Stimulated activated CD4-positive, alpha-beta T cell treated with anti-CD3 and anti-CD28 coated beads, Interleukin-15, amount 100 ng/mL, for 24 hours (primary cell): ENCODE measurements at regions not wholly inside any gene's neighbourhood (a gene's known extent, or its start where the extent isn't known, plus 50 kb on each side); places are given as distances from the start of the nearest gene placed in this dataset.
"Not testable (repeated sequence)": the region's sequence is repeated elsewhere in the genome, so short reads cannot be mapped to it uniquely, and the experiment has no call there.

Source experiments
- DNase-seq: peaks from one replicate; pipeline ENCODE4 v3.0.0-alpha.2; 2020

GRCh38 chr18:1499265-1499664 is 594.6 kb downstream of the ADCYAP1 start:
- DNase-seq = no peak

GRCh38 chr18:1503847-1504246 is 599.2 kb downstream of the ADCYAP1 start:
- no peak for DNase-seq

- DNase-seq = no peak
Measured at GRCh38 chr18:1505856-1506255, 601.2 kb downstream of the ADCYAP1 start.

GRCh38 chr18:1510542-1511179 is 606.0 kb downstream of the ADCYAP1 start:
- no peak for DNase-seq

GRCh38 chr18:1511619-1512311 is 607.1 kb downstream of the ADCYAP1 start:
- DNase-seq = no peak

- DNase-seq = no peak
Measured at GRCh38 chr18:1513519-1513918, 608.8 kb downstream of the ADCYAP1 start.

GRCh38 chr18:1521588-1522248 is 617.0 kb downstream of the ADCYAP1 start:
- DNase-seq = not testable (repeated sequence)

- DNase-seq = no peak
Measured at GRCh38 chr18:1522249-1522615, 617.6 kb downstream of the ADCYAP1 start.

GRCh38 chr18:1526991-1527390 is 622.3 kb downstream of the ADCYAP1 start:
- DNase-seq = no peak

GRCh38 chr18:1527805-1528204 is 623.1 kb downstream of the ADCYAP1 start:
- DNase-seq = no peak

GRCh38 chr18:1528447-1528846 is 623.8 kb downstream of the ADCYAP1 start:
- DNase-seq = no peak

- DNase-seq = no peak
Measured at GRCh38 chr18:1528964-1529509, 624.4 kb downstream of the ADCYAP1 start.

GRCh38 chr18:1530650-1531049 is 626.0 kb downstream of the ADCYAP1 start:
- no peak for DNase-seq

GRCh38 chr18:1539276-1539675 is 634.6 kb downstream of the ADCYAP1 start:
- no peak for DNase-seq

GRCh38 chr18:1541478-1541877 is 636.8 kb downstream of the ADCYAP1 start:
- no peak for DNase-seq

GRCh38 chr18:1542230-1542774 is 637.6 kb downstream of the ADCYAP1 start:
- no peak for DNase-seq

- DNase-seq = no peak
Measured at GRCh38 chr18:1544016-1544415, 639.3 kb downstream of the ADCYAP1 start.

GRCh38 chr18:1557711-1558110 is 653.0 kb downstream of the ADCYAP1 start:
- DNase-seq = not testable (repeated sequence)

- DNase-seq = no peak
Measured at GRCh38 chr18:1559563-1559962, 654.9 kb downstream of the ADCYAP1 start.

- no peak for DNase-seq
Measured at GRCh38 chr18:1564793-1565192, 660.1 kb downstream of the ADCYAP1 start.

- DNase-seq = no peak
Measured at GRCh38 chr18:1571206-1571605, 666.5 kb downstream of the ADCYAP1 start.

GRCh38 chr18:1573732-1574131 is 669.1 kb downstream of the ADCYAP1 start:
- no peak for DNase-seq

GRCh38 chr18:1575084-1575483 is 670.4 kb downstream of the ADCYAP1 start:
- no peak for DNase-seq

- no peak for DNase-seq
Measured at GRCh38 chr18:1578505-1578904, 673.8 kb downstream of the ADCYAP1 start.
